ENCODE measurements at regions not wholly inside any gene's neighbourhood (a gene's known extent, or its start where the extent isn't known, plus 50 kb on each side); places are given as distances from the start of the nearest gene placed in this dataset.

DNA sequence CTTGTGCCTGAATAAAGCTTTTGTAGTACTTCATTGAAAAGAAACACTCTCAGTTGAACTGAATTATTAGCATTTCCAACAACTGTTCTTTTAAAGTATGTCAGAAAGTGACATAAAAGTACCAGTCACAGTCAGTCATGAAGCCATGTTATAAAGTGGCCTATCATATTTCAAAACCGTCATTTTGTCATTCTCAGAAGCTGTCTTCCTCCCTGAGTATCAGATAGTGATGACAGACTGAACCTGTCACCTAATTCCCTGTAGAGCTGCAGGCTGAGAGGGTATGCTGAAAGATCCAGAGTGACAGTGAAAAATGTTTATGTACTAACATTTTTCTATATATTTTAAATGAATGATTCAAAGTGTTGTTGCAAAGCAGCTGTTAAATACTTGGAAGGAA lies 1121.7 kb upstream of the PRMT6 start:
- DNase-seq: no peak

GRCh38 chr1:105964879-105965278 lies 1091.6 kb upstream of the PRMT6 start:
- no peak for DNase-seq

- no peak for DNase-seq
Observed at GRCh38 chr1:105997516-105997915, 1059.0 kb upstream of the PRMT6 start.

DNA sequence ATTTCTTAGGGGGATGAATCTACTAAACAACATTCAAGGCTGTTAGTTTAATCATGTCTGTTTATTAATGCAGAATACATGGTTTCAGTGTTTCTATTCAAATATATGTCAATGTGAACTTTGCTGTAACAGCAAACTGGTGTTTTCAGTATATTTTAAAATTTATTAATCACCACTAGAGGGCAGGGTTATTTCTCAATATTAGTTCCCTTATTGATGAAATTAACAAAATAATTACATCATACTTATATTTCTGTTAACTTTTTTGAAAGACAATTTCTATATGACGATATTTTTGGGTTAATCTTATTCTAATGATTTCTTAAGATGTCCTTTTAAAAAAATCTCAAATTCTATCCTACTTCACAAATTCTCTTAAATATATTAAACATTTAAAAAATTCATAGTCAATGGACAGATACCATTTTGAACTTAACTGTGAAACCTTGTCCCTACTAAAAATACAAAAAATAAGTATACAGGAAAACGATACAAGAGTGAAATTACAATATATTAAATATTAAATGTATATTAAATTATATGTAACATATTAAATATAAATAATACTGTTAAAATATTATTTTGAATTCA lies 1034.1 kb upstream of the PRMT6 start:
- no peak for DNase-seq

DNA sequence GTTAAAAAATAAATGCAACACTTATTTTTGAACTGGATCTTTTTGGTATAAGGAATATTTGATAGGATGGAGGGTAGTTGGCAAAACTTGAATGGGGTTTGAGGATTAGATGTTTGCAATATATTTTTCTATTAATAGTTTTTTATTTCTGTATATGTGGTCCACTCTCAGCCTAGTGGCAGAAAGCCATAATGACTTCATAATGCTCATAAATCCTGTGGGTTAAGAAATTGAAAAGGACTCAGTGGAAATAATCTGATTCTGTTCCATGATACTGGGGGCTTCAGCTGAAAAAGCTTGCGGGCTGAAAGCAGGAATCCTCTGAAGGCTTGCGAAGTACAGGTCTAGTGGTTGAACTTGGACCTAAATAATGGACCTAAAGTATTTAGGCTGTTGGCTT lies 1028.6 kb upstream of the PRMT6 start:
- no peak for DNase-seq

GRCh38 chr1:106037526-106037925 lies 1018.9 kb upstream of the PRMT6 start:
- DNase-seq: no peak

DNA sequence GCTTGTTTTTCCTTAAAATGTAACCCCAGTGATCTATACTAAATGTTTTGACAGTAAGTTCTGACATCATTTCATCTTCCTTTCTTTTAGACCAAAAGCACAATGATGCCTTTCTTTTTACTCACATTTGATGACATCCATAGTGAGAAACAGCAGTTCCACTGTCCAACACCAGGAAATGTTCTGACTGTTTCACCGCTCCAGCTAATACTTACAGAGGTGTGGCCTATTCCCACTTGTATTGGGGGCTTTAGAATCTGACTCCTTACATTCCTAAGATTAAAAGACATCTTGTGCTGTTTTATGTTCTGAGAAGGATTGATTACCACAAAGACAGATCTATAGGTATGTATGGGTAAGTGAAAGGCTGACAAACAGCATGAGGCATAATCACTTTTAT lies 1018.2 kb upstream of the PRMT6 start:
- no peak for DNase-seq

- DNase-seq: no peak
Observed at GRCh38 chr1:106043971-106044370, 1012.5 kb upstream of the PRMT6 start.

DNA sequence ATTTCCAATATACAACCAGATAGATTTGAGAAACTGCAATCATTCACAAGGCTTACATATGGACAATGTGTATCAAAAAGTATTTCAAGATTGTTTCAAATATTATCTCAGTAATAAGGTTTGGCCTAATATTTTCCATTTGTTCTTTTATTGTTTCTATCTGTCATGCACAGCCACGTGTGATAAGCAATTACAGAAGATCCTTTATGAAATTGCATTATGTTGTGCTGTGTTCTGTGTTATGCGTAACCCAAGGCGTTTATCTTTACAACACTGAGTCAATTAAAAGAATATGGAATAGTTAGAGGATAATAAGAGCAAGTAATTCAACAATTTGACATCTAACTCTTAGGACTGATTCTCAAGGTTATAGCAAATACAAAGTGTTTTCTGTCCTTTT lies 1009.3 kb upstream of the PRMT6 start:
- DNase-seq: no peak

- no peak for DNase-seq
Observed at GRCh38 chr1:106049595-106049994, 1006.9 kb upstream of the PRMT6 start.

- no peak for DNase-seq
Observed at GRCh38 chr1:106055855-106056254, 1000.6 kb upstream of the PRMT6 start.

GRCh38 chr1:106061586-106062495 lies 994.6 kb upstream of the PRMT6 start:
- DNase-seq: no peak

GRCh38 chr1:106063510-106063909 lies 993.0 kb upstream of the PRMT6 start:
- no peak for DNase-seq

- no peak for DNase-seq
Observed at GRCh38 chr1:106072909-106073600, 983.4 kb upstream of the PRMT6 start.

DNA sequence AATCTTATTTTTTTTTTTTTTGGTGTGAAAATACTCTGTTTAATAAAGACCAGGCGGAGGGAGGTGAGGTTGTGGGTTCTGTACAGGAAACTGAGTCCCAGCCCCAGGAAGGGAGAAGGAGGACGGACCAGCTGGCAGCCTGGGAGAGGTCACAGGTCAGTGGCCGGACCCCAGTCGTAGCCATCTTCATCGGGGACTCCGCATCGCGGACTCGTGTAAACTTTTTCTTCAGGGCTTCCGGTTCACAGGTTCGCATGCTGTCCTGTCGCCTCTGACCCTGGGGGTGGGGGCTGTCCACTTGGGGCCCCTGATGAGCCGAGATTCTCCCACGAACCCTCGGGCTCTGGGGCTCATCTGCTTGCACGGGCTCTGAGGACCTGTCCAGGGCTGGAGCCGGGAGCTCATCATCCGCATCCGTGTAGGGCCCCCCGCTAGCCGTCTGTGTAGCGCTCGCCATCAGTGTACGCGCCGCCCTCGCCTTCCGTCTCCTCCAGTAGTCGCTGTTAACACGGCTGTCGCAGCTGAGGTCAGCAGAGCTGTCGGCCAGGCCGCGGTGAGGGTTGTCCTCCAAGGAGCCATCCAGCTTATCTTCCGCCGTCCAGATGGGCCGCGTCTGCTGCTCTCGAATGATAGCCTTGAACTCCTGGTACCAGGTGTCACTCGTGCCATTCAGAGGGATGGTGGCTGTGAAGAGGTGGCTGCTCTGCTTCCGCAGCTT lies 975.7 kb upstream of the PRMT6 start:
- no peak for DNase-seq

DNA sequence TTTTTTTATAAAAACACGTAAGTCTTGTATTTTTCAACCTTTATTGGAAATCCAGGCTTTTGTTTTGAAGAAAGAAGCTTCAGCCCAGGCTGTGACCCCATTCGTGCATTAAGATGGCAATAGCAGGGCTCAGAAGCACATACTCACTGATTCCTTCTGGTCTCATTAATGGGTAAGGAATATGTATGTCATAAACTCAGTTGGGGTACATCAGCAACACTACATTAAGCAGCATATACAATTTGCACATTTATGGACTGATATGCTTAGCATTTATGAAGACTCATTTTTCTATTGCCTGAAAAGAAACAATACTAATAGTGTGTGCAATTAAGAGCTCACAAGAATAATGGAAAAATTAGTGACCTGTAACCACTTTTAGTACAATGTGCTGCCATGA lies 945.4 kb upstream of the PRMT6 start:
- no peak for DNase-seq

DNA sequence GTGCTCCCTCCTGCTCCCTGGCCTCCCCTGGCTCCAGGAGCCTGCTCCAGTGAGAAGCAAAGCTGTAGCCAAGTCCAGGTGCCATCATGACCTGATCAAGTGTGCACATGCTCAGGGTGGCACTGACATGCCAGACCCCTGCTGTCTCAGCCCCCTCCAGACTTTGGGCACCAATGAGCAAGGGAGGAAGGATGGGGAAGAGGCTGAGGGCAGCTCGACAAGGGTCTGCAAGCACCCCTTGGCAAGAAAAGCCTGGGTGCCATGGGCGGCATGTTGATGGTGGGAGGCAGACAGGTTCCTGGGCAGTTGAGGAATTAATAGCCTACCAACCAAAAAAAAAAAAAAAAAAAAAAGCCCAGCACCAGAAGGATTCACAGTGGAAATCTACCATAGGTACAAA lies 942.6 kb upstream of the PRMT6 start:
- DNase-seq: no peak

DNA sequence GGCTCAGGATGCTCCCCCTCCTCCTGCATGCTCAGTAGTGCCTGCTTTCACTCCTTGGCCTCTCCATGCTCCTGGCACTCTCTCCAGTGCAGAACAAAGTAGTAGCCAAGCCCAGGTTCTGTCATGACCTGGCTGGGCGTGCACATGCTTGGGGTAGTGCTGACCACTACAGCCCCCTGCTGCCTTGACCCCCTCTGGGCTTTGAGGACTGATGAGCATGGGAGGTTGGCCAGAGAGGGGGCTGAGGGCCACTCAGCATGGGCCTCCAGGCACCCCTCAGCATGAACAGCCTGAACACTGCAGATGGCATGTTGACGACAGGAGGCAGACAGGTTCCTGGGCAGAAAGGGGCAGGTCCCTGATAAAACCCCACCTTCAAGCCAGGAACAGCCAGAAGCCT lies 935.7 kb upstream of the PRMT6 start:
- no peak for DNase-seq

GRCh38 chr1:106121728-106122127 lies 934.7 kb upstream of the PRMT6 start:
- no peak for DNase-seq

DNA sequence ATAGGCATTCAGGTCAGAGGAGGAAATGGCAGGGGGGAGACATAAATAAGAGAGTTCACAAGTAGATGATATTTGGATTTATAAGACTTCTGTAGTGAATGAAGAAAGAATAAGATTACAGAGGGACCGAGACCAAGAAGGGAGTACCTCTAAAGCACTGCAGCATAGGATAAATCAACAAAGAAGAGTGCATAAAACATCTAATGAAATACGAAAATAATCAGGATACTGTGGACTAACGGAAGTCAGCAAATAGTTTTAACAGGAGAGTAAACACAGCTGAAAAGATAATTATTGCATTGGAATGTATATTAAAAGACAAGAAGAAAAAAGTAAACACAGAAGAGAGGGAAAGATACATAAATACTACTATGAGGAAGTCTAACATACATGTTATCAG lies 921.9 kb upstream of the PRMT6 start:
- no peak for DNase-seq

DNA sequence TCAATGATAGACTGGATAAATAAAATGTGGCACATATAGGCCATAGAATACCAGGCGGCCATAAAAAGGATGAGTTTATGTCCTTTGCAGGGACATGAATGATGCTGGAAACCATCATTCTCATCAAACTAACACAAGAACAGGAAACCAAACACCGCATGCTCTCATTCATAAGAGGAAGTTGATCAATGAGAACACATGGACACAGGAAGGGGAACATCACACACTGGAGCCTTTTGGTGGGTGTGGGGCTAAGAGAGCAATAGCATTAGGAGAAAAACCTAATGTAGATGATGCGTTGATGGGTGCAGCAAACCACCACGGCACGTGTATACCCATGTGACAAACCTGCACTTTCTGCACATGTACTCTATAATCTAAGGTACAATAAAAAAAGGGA lies 883.4 kb upstream of the PRMT6 start:
- no peak for DNase-seq

- DNase-seq: no peak
Observed at GRCh38 chr1:106178791-106179190, 877.7 kb upstream of the PRMT6 start.

- DNase-seq: no peak
Observed at GRCh38 chr1:106181866-106182265, 874.6 kb upstream of the PRMT6 start.
